ENCODE measurements at regions not wholly inside any gene's neighbourhood (a gene's known extent, or its start where the extent isn't known, plus 50 kb on each side); places are given as distances from the start of the nearest gene placed in this dataset.

- FAIRE-seq = no peak
Observed at GRCh38 chrX:45309801-45310200, 109.1 kb upstream of the DIPK2B start.

GRCh38 chrX:45309096-45309495 lies 108.4 kb upstream of the DIPK2B start:
- no peak for DNase-seq (ENCODE audit: low read depth in 1 of 2, low spot score in 1 of 2)
- Histone ChIP-seq H3K27ac (no peak overlapping the region), H3K4me3 (no peak overlapping the region), H3K9me3 (no peaks in the 10 kb centered on the region; the same call in 2 of the 3 replicates), H3K4me2 (no peak overlapping the region), H3K4me1 (no peaks in the 10 kb centered on the region)
- 71% methylated on average over 4 of the region's 4 CpGs for WGBS (ENCODE audit: missing lambda C conversion rate)
- peak; percentile 7 for FAIRE-seq
- ATAC-seq = no peak
- ChIA-PET CTCF (no interaction called here), POLR2A (no interaction called here)
- no peak for TF ChIP-seq RFX5 (IDR thresholded peaks at IDR 0.05)
- TF ChIP-seq PHF8 (IDR thresholded peaks at IDR 0.05; ENCODE audit: borderline replicate concordance, low read depth) = no peak
- TF ChIP-seq NPAS2 (CRISPR knock-in tag; IDR thresholded peaks at IDR 0.05; ENCODE audit: borderline replicate concordance) = no peak
- TF ChIP-seq HOXA7 (CRISPR knock-in tag; IDR thresholded peaks at IDR 0.05) = no peak
- TF ChIP-seq ZSCAN20 (CRISPR knock-in tag; IDR thresholded peaks at IDR 0.05) = no peak
- TF ChIP-seq BHLHE40 (IDR thresholded peaks at IDR 0.05; ENCODE audit: low read depth, low read length) = no peak
- no peak for TF ChIP-seq CHD4 (IDR thresholded peaks at IDR 0.05; ENCODE audit: borderline replicate concordance)
- TF ChIP-seq JUN (IDR thresholded peaks at IDR 0.05) = no peak
- TF ChIP-seq KDM5A (IDR thresholded peaks at IDR 0.05) = no peak
- no peak for TF ChIP-seq NFE2L2 (conservative IDR thresholded peaks at IDR 0.05; ENCODE audit: low read length)
- TF ChIP-seq HES2 (IDR thresholded peaks at IDR 0.05) = no peak
- TF ChIP-seq POLR2A (IDR thresholded peaks at IDR 0.05; ENCODE audit: low read length) = no peak
- no peak for TF ChIP-seq HOXB5 (CRISPR knock-in tag; IDR thresholded peaks at IDR 0.05)
- no peak for TF ChIP-seq POLR2AphosphoS2 (conservative IDR thresholded peaks at IDR 0.05; ENCODE audit: low read length)
- no peak for TF ChIP-seq MAZ (IDR thresholded peaks at IDR 0.05; ENCODE audit: borderline replicate concordance, low read depth, low read length)
- TF ChIP-seq EHF (CRISPR knock-in tag; IDR thresholded peaks at IDR 0.05) = no peak

More at GRCh38 chrX:45309801-45310200, 109.1 kb upstream of the DIPK2B start:
- Histone ChIP-seq H3K4me3 (no peak overlapping the region), H3K27ac (no peak overlapping the region), H3K4me2 (no peak overlapping the region), H3K4me1 (no peaks in the 10 kb centered on the region), H3K9me3 (peaks cover 6% of the 10 kb centered on the region; the same call in 2 of the 3 replicates)
- no peak for DNase-seq (ENCODE audit: low read depth in 1 of 2, low spot score in 1 of 2)
- ChIA-PET POLR2A (no interaction called here), CTCF (interaction anchor here (0.8 kb wide), 1 partner anchor 13 kb away, joined by 3 read pairs; no protein-coding TSS in a partner anchor)
- no peak for ATAC-seq
- no peak for TF ChIP-seq MAX (IDR thresholded peaks at IDR 0.05)
- TF ChIP-seq MAFK (IDR thresholded peaks at IDR 0.05; ENCODE audit: partially characterized antibody) = peak; percentile 46
- 90% methylated on average over 1 of the region's 1 CpG for WGBS (ENCODE audit: missing lambda C conversion rate)

GRCh38 chrX:45306794-45307193 lies 106.1 kb upstream of the DIPK2B start:
- ChIA-PET POLR2A (no interaction called here), CTCF (no interaction called here)
- 85% methylated on average over 1 of the region's 1 CpG for WGBS (ENCODE audit: missing lambda C conversion rate)
- TF ChIP-seq ESRRA (IDR thresholded peaks at IDR 0.05; ENCODE audit: borderline replicate concordance, low read length) = no peak
- no peak for TF ChIP-seq EHF (CRISPR knock-in tag; IDR thresholded peaks at IDR 0.05)
- no peak for TF ChIP-seq TP53 (CRISPR knock-in tag; IDR thresholded peaks at IDR 0.05)
- no peak for TF ChIP-seq CBX2 (IDR thresholded peaks at IDR 0.05; ENCODE audit: borderline replicate concordance, low read depth)
- no peak for TF ChIP-seq CBX8 (IDR thresholded peaks at IDR 0.05)
- no peak for TF ChIP-seq GATA3 (IDR thresholded peaks at IDR 0.05; ENCODE audit: borderline replicate concordance)
- no peak for TF ChIP-seq SMC3 (IDR thresholded peaks at IDR 0.05)
- TF ChIP-seq FOXS1 (CRISPR knock-in tag; IDR thresholded peaks at IDR 0.05) = no peak
- TF ChIP-seq MAX (IDR thresholded peaks at IDR 0.05) = no peak
- TF ChIP-seq REST (IDR thresholded peaks at IDR 0.05) = no peak
- TF ChIP-seq POLR2AphosphoS2 (conservative IDR thresholded peaks at IDR 0.05; ENCODE audit: low read length) = no peak
- TF ChIP-seq HDAC2 (IDR thresholded peaks at IDR 0.05) = no peak
- no peak for TF ChIP-seq MAFK (IDR thresholded peaks at IDR 0.05; ENCODE audit: partially characterized antibody)
- Histone ChIP-seq H3K4me3 (no peak overlapping the region), H3K4me2 (no peak overlapping the region), H3K9me3 (no peaks in the 10 kb centered on the region), H3K4me1 (no peaks in the 10 kb centered on the region), H3K27ac (no peak overlapping the region)
- ATAC-seq (no peak), FAIRE-seq (no peak), DNase-seq (ENCODE audit: low read depth in 1 of 2, low spot score in 1 of 2) (no peak)
